Ishikawa (cell line): ENCODE measurements at regions not wholly inside any gene's neighbourhood (a gene's known extent, or its start where the extent isn't known, plus 50 kb on each side); places are given as distances from the start of the nearest gene placed in this dataset.

Experiments used
- CEBPB ChIP-seq: IDR thresholded peaks from 2 replicates; pipeline ENCODE4 v1.6.1; 2012
- CREB1 ChIP-seq: IDR thresholded peaks from 2 replicates; pipeline ENCODE4 v1.6.1; 2012; ENCODE audit warnings: low read depth
- EP300 ChIP-seq: IDR thresholded peaks from 2 replicates; pipeline ENCODE4 v1.6.1; 2012; ENCODE audit warnings: borderline replicate concordance
- TAF1 ChIP-seq: IDR thresholded peaks from 2 replicates; pipeline ENCODE4 v1.6.1; 2012; ENCODE audit warnings: low read depth, mild to moderate bottlenecking
- YY1 ChIP-seq: IDR thresholded peaks from 2 replicates; pipeline ENCODE4 v1.6.1; 2012; ENCODE audit warnings: low read depth

DNA sequence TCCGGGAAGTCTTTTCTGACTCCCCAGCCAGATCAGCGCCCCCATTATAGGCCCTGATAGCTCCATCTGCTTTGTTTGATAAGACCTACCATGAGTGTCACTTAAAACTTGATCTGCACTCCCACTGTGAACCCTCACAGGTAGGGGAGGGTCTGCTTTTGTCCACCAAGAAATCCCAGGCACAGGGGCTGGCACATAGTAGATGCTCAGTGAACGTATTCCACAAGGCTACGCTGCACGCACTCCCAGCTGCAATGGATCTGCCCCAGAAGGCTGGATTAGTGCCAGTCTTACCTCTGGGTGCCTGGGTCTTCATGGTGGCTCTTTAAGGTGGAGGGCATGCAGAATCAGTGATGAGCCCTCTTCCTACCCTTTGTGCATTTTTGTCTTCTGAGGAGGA lies 447.1 kb downstream of the PTPRU start:
- no peak for TF ChIP-seq CEBPB
- no peak for TF ChIP-seq YY1
- TF ChIP-seq CREB1 = no peak
- TF ChIP-seq TAF1 = no peak
- TF ChIP-seq EP300 = no peak
